ENCODE measurements at regions not wholly inside any gene's neighbourhood (a gene's known extent, or its start where the extent isn't known, plus 50 kb on each side); places are given as distances from the start of the nearest gene placed in this dataset.

DNA sequence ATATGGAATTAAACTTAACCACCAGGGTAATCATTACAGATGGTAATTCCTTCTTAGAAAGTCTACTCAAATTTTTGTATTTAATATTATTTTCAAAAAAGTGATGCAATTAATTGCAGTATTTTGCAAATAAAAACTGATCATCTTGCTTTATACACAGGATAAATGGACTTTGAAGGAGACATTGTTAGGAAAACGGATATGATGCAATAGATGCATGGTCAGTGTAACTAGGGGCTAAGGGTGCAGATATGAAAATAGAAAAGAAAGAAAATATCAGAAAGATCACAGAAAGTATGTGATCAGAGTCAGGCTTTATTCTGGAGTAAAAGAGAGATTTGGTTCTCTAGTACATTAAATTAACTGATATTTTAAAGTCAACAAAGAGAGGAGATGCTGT, 401.7 kb downstream of the TLL1 start:
- H3K4me3 Mint-ChIP-seq = no peak overlapping the region
- no peak for TF ChIP-seq CTCF (IDR thresholded peaks at IDR 0.05)
- TF ChIP-seq EZH2 (IDR thresholded peaks at IDR 0.05; ENCODE audit: borderline replicate concordance, insufficient read depth, low read depth, low read length, poor library complexity, severe bottlenecking) = no peak
- H3K9me3 Mint-ChIP-seq (ENCODE audit: insufficient read depth) = no peaks in the 10 kb centered on the region

DNA sequence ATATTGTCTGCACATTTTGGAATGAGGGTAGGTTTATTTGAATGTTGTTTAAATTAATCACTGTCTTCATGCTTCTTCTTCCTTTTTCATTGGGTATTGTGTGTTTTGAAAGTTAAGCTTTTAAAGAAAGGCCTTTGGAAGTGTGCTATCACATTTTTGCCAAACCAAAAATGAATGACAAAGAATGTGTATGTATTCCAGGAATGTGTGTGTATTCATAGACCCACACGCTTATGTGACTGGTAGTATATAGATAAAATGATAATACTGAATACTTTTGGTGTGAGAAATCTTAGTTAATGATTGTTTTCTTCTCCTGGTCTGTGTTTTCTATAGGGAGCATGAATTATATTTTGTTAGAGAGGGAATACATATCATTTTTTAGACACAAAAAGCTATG, 404.4 kb downstream of the TLL1 start:
- Histone ChIP-seq H3K79me2 (ENCODE audit: control insufficient read depth, insufficient read depth, low read length) (no peaks in the 10 kb centered on the region), H3K9ac (ENCODE audit: low read length) (no peak overlapping the region), H3K4me3 (ENCODE audit: control extremely low read depth in 1 of 5, extremely low read depth in 1 of 5, insufficient read depth in 1 of 5, low read depth in 2 of 5, low read length in 4 of 5) (no peak overlapping the region), H3K4me1 (ENCODE audit: control insufficient read depth in 2 of 2, insufficient read depth in 2 of 2, low read length in 2 of 2) (no peaks in the 10 kb centered on the region), H3K4me2 (replicated peaks; ENCODE audit: low read depth, low read length, poor library complexity, severe bottlenecking) (no peak overlapping the region), H3K9me3 (ENCODE audit: control extremely low read depth in 1 of 3, control insufficient read depth in 2 of 3, insufficient read depth in 1 of 3, low read length in 2 of 3) (peaks cover 0 to 3% (median 0%) of the 10 kb centered on the region in 3 donors), H3K27ac (ENCODE audit: low read length in 2 of 2) (no peak overlapping the region), H2AFZ (ENCODE audit: insufficient read depth, low read depth, low read length, poor library complexity, severe bottlenecking) (no peak overlapping the region), H4K20me1 (ENCODE audit: control insufficient read depth, insufficient read depth, low read length, poor library complexity, severe bottlenecking) (no peaks in the 10 kb centered on the region), H3K27me3 (replicated peaks in 1 of 4; ENCODE audit: control extremely low read depth in 1 of 4, control insufficient read depth in 3 of 4, insufficient read depth in 4 of 4, low read length in 3 of 4) (no peaks in the 10 kb centered on the region), H3K36me3 (replicated peaks in 1 of 2; ENCODE audit: control extremely low read depth in 1 of 2, control insufficient read depth in 1 of 2, extremely low read depth in 1 of 2, insufficient read depth in 2 of 2, low read length in 1 of 2) (no peaks in the 10 kb centered on the region)
- TF ChIP-seq CTCF (IDR thresholded peaks at IDR 0.05) (no peak), EZH2 (IDR thresholded peaks at IDR 0.05; ENCODE audit: borderline replicate concordance, insufficient read depth, low read depth, low read length, poor library complexity, severe bottlenecking) (no peak)
- ChIA-PET CTCF (no interaction called here), POLR2A (no interaction called here)
- H3K4me1 Mint-ChIP-seq = no peaks in the 10 kb centered on the region
- intact Hi-C loops (cut with micrococcal nuclease) = no loop called here
- DNase-seq (no peak), ATAC-seq (ENCODE audit: low read depth) (no peak)
- H3K9me3 Mint-ChIP-seq (ENCODE audit: insufficient read depth) = no peaks in the 10 kb centered on the region
- H3K27me3 Mint-ChIP-seq = no peaks in the 10 kb centered on the region
- H3K4me3 Mint-ChIP-seq = no peak overlapping the region
- no peak overlapping the region for H3K27ac Mint-ChIP-seq
- WGBS (ENCODE audit: insufficient coverage) = no CpG with 5 or more reads among the region's 1 CpG

More for the DNA sequence above, 401.7 kb downstream of the TLL1 start:
- ATAC-seq (ENCODE audit: low read depth) = no peak
- no peak overlapping the region for H3K4me2 ChIP-seq (replicated peaks; ENCODE audit: low read depth, low read length, poor library complexity, severe bottlenecking)
- no peaks in the 10 kb centered on the region for H3K79me2 ChIP-seq (ENCODE audit: control insufficient read depth, insufficient read depth, low read length)
- no peak overlapping the region for H3K4me3 ChIP-seq (ENCODE audit: control extremely low read depth in 1 of 5, extremely low read depth in 1 of 5, insufficient read depth in 1 of 5, low read depth in 2 of 5, low read length in 4 of 5)
- H3K27ac Mint-ChIP-seq = no peak overlapping the region
- H4K20me1 ChIP-seq (ENCODE audit: control insufficient read depth, insufficient read depth, low read length, poor library complexity, severe bottlenecking) = no peaks in the 10 kb centered on the region
- H3K9me3 ChIP-seq (ENCODE audit: control extremely low read depth in 1 of 3, control insufficient read depth in 2 of 3, insufficient read depth in 1 of 3, low read length in 2 of 3) = peaks cover 0 to 3% (median 0%) of the 10 kb centered on the region in 3 donors
- POLR2A ChIA-PET = no interaction called here
- WGBS (ENCODE audit: insufficient coverage) = no CpG with 5 or more reads among the region's 1 CpG
- no peaks in the 10 kb centered on the region for H3K27me3 ChIP-seq (replicated peaks in 1 of 4; ENCODE audit: control extremely low read depth in 1 of 4, control insufficient read depth in 3 of 4, insufficient read depth in 4 of 4, low read length in 3 of 4)
- no peaks in the 10 kb centered on the region for H3K27me3 Mint-ChIP-seq
- CTCF ChIA-PET = no interaction called here
- H3K4me1 ChIP-seq (ENCODE audit: control insufficient read depth in 2 of 2, insufficient read depth in 2 of 2, low read length in 2 of 2) = no peaks in the 10 kb centered on the region
- H3K9ac ChIP-seq (ENCODE audit: low read length) = no peak overlapping the region
- no peaks in the 10 kb centered on the region for H3K36me3 ChIP-seq (replicated peaks in 1 of 2; ENCODE audit: control extremely low read depth in 1 of 2, control insufficient read depth in 1 of 2, extremely low read depth in 1 of 2, insufficient read depth in 2 of 2, low read length in 1 of 2)
- no peaks in the 10 kb centered on the region for H3K4me1 Mint-ChIP-seq
- intact Hi-C loops (cut with micrococcal nuclease) = no loop called here
- H3K27ac ChIP-seq (ENCODE audit: low read length in 2 of 2) = no peak overlapping the region
- no peak overlapping the region for H2AFZ ChIP-seq (ENCODE audit: insufficient read depth, low read depth, low read length, poor library complexity, severe bottlenecking)
- no peak for DNase-seq
